GM12878 (cell line): ENCODE measurements at regions not wholly inside any gene's neighbourhood (a gene's known extent, or its start where the extent isn't known, plus 50 kb on each side); places are given as distances from the start of the nearest gene placed in this dataset.

Experiments used
- ATAC-seq: fragments of 200-7000 bp; cut with Tn5 transposase; 3 replicates; pipeline ENCODE4 v1.9.1; 2020; ENCODE audit warnings: mild to moderate bottlenecking, moderate library complexity
- BruUV-seq: library from RNA; stranded (reverse); fragments of 400-500 nt; replicated peaks from 2 replicates; lab custom pipeline; 2021; lab: Mats Ljungman, UMichigan
- CTCF ChIA-PET: fragments of 300-600 bp; sonication (Branson Sonifier 250); formaldehyde crosslinking; extraction: SDS; loops from one replicate; lab custom pipeline; 2021; ENCODE audit warnings: inconsistent platforms; lab: Yijun Ruan, JAX
- POLR2A ChIA-PET: fragments of 350-600 bp; formaldehyde crosslinking; extraction: SDS; loops from one replicate; lab custom pipeline; 2021; ENCODE audit warnings: inconsistent platforms; lab: Charles Lee
- RAD21 ChIA-PET: fragments of 300-600 bp; sonication (Branson Sonifier 250); formaldehyde crosslinking; loops from one replicate; lab custom pipeline; 2023; ENCODE audit warnings: antibody characterized with exemption; ENCODE audit not compliant: unreplicated experiment; lab: Charles Lee
- SMC1A ChIA-PET: fragments of 300-600 bp; sonication (Branson Sonifier 250); formaldehyde crosslinking; loops from one replicate; lab custom pipeline; 2023; ENCODE audit not compliant: unreplicated experiment, uncharacterized antibody; lab: Charles Lee
- DNase-seq: peaks from one replicate; pipeline ENCODE4 v3.0.0-alpha.2; 2011; ENCODE audit warnings: low read depth, low spot score
- FAIRE-seq: peaks from 3 replicates; lab custom pipeline; 2011; peaks lifted over from hg19 to GRCh38; lab: Jason Lieb, UNC
- H2AFZ ChIP-seq: 2 replicates; pipeline ENCODE4 v1.6.0; 2011; ENCODE audit warnings: low read depth, low read length, control low read depth; ENCODE audit not compliant: control insufficient read depth
- H3K27ac ChIP-seq: 2 replicates; pipeline ENCODE4 v1.5.1; 2011; ENCODE audit warnings: control low read depth; ENCODE audit not compliant: control insufficient read depth, insufficient read depth
- H3K27me3 ChIP-seq, 2 experiments: replicated peaks in 1 of 2; 2 replicates each; pipeline versions ENCODE4 v1.6.0 to v1.6.1; 2011; ENCODE audit warnings: low read length in 1 of 2; ENCODE audit not compliant: control insufficient read depth in 2 of 2, insufficient read depth in 2 of 2
- H3K36me3 ChIP-seq, 2 experiments: 2 replicates each; pipeline ENCODE4 v1.5.1; 2011; ENCODE audit warnings: low read length in 1 of 2; ENCODE audit not compliant: control insufficient read depth in 2 of 2, insufficient read depth in 2 of 2
- H3K4me1 ChIP-seq: 2 replicates; pipeline ENCODE4 v1.6.1; 2011; ENCODE audit warnings: mild to moderate bottlenecking, low read length, moderate library complexity, mixed read lengths; ENCODE audit not compliant: control insufficient read depth, insufficient read depth
- H3K4me2 ChIP-seq: 2 replicates; pipeline ENCODE4 v1.6.0; 2011; ENCODE audit warnings: control low read depth; ENCODE audit not compliant: control insufficient read depth, insufficient read depth
- H3K4me3 ChIP-seq: fragments of 200-600 bp; sonication (generic); 2 replicates; pipeline ENCODE4 v1.5.1; 2016
- H3K79me2 ChIP-seq: 2 replicates; pipeline ENCODE4 v1.6.0; 2011; ENCODE audit warnings: low read length; ENCODE audit not compliant: control insufficient read depth, insufficient read depth
- H3K9ac ChIP-seq: 2 replicates; pipeline ENCODE4 v1.8.0; 2011; ENCODE audit warnings: low read length, control low read depth, mixed read lengths; ENCODE audit not compliant: control insufficient read depth, insufficient read depth
- H3K9me3 ChIP-seq: replicated peaks from 3 replicates; pipeline ENCODE4 v1.5.1; 2011; ENCODE audit warnings: mild to moderate bottlenecking, low read length; ENCODE audit not compliant: control insufficient read depth, insufficient read depth
- H4K20me1 ChIP-seq: 2 replicates; pipeline ENCODE4 v1.6.0; 2011; ENCODE audit not compliant: control insufficient read depth, insufficient read depth
- BACH1 ChIP-seq: fragments of 450-650 bp; IDR thresholded peaks from 2 replicates; pipeline ENCODE4 v1.6.1; 2017; ENCODE audit warnings: mild to moderate bottlenecking, borderline replicate concordance
- CHD1 ChIP-seq: IDR thresholded peaks from 2 replicates; pipeline ENCODE4 v1.6.1; 2012; ENCODE audit warnings: low read depth, low read length, improper control_type of control experiment
- KAT2A ChIP-seq: conservative IDR thresholded peaks from 2 replicates; pipeline ENCODE4 v1.6.1; 2011; ENCODE audit warnings: low read depth, low read length; ENCODE audit not compliant: control insufficient read depth
- MEF2B ChIP-seq: fragments of 450-650 bp; IDR thresholded peaks from 2 replicates; pipeline ENCODE4 v1.6.1; 2018; ENCODE audit warnings: mild to moderate bottlenecking, moderate library complexity; ENCODE audit not compliant: partially characterized antibody, poor library complexity, severe bottlenecking
- MXI1 ChIP-seq: fragments of 150-350 bp; IDR thresholded peaks from 2 replicates; pipeline ENCODE4 v1.6.1; 2011; ENCODE audit warnings: low read depth, mild to moderate bottlenecking, inconsistent platforms, low read length, improper control_type of control experiment
- POLR2AphosphoS5 ChIP-seq: IDR thresholded peaks from 2 replicates; pipeline ENCODE4 v1.6.1; 2011; ENCODE audit warnings: mild to moderate bottlenecking, low read length, inconsistent platforms
- RELA ChIP-seq: fragments of 450-650 bp; IDR thresholded peaks from 2 replicates; pipeline ENCODE4 v1.8.0; 2014; ENCODE audit warnings: borderline replicate concordance; ENCODE audit not compliant: partially characterized antibody
- SIN3A ChIP-seq: IDR thresholded peaks from 2 replicates; pipeline ENCODE4 v1.6.1; 2012; ENCODE audit warnings: low read depth, low read length, improper control_type of control experiment
- SRF ChIP-seq, 2 experiments: IDR thresholded peaks; 2 replicates each; pipeline ENCODE4 v1.6.1; 2011; ENCODE audit warnings: low read depth in 2 of 2, low read length in 2 of 2, mild to moderate bottlenecking in 1 of 2, moderate library complexity in 1 of 2
- YBX1 ChIP-seq: fragments of 450-650 bp; IDR thresholded peaks from 2 replicates; pipeline ENCODE4 v1.6.1; 2016; ENCODE audit warnings: antibody characterized with exemption
- ZNF207 ChIP-seq: fragments of 450-650 bp; IDR thresholded peaks from 2 replicates; pipeline ENCODE4 v1.6.1; 2014; ENCODE audit warnings: antibody characterized with exemption, mild to moderate bottlenecking, borderline replicate concordance
- ZNF24 ChIP-seq: fragments of 450-650 bp; IDR thresholded peaks from 2 replicates; pipeline ENCODE4 v1.6.1; 2017; ENCODE audit warnings: antibody characterized with exemption, mild to moderate bottlenecking
- WGBS: methylation state at CpG from one replicate; pipeline ENCODE4 v1.1.6; 2016; ENCODE audit warnings: low lambda C conversion rate; ENCODE audit not compliant: insufficient replicate concordance, insufficient coverage; ENCODE audit errors: missing lambda C conversion rate; 5-methylcytosine and 5-hydroxymethylcytosine counted together
- in situ Hi-C: fragments of 300-500 bp; cut with MboI; formaldehyde crosslinking; loops from 9 replicates; pipeline ENCODE4 v1.14.3; 2018; ENCODE audit warnings: mixed read lengths
- intact Hi-C: fragments of 100-400 bp; cut with micrococcal nuclease; formaldehyde crosslinking; loops from one replicate; pipeline ENCODE4 v1.14.2; 2022; ENCODE audit not compliant: unreplicated experiment
- TF ChIP-seq, protein P1 (sequence below): fragments of 150-350 bp; IDR thresholded peaks from 2 replicates; pipeline ENCODE4 v1.6.1; 2014; ENCODE audit warnings: mild to moderate bottlenecking, low read depth, low read length
- TF ChIP-seq, protein P2 (sequence below): fragments of 450-650 bp; IDR thresholded peaks from 2 replicates; pipeline ENCODE4 v1.6.1; 2017; ENCODE audit warnings: borderline replicate concordance
- TF ChIP-seq, protein P3 (sequence below): fragments of 450-650 bp; IDR thresholded peaks from 2 replicates; pipeline ENCODE4 v1.6.1; 2017; ENCODE audit warnings: mild to moderate bottlenecking, moderate library complexity

DNA sequence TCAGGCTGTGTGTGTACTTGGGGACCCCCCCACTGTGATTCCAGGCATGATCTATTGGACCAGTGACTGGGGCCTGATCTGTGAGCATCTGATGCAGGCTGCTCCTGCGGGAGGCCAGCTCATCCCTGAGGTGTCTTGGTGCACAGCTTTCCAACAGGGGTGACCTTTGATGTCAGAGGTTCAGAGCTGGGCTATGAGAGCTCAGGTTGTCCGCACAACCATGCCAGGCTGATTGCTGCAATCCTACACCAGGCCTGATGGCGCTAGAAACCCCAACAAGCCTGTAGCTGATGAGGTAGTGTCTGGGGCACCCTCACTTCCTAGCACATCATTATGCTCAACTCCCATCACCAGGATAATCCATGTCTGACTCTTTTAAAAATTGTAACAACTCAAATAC is 56.1 kb upstream of the CACNA2D3 start:
- ATAC-seq, result no peak
- CTCF ChIA-PET, result interaction anchor here (0.6 to 0.7 kb wide), 2 partner anchors 362 to 691 kb away, joined by 3 read pairs; no protein-coding TSS in a partner anchor

More for the DNA sequence above, 56.1 kb upstream of the CACNA2D3 start:
- ChIA-PET POLR2A (no interaction called here), SMC1A (interaction anchor here (0.7 kb wide), 1 partner anchor 127 kb away, joined by 6 read pairs; no protein-coding TSS in a partner anchor), RAD21 (no interaction called here)
- FAIRE-seq (no peak), DNase-seq (no peak)
- Histone ChIP-seq H3K27ac (no peak overlapping the region), H3K27me3 (no peaks in the 10 kb centered on the region; a peak in 3 of 4 replicates), H3K4me1 (no peaks in the 10 kb centered on the region), H3K36me3 (no peaks in the 10 kb centered on the region), H3K79me2 (no peaks in the 10 kb centered on the region), H3K4me3 (no peak overlapping the region), H3K9ac (no peak overlapping the region), H3K9me3 (no peaks in the 10 kb centered on the region; the same call in 2 of the 3 replicates), H2AFZ (no peak overlapping the region), H4K20me1 (peaks cover 3% of the 10 kb centered on the region; the same call in 1 of the 2 replicates), H3K4me2 (no peak overlapping the region)
- in situ Hi-C loops, result no loop called here
- TF ChIP-seq CHD1 (no peak), ZNF207 (no peak), KAT2A (no peak), BACH1 (no peak), RELA (no peak), POLR2AphosphoS5 (no peak), SRF (IDR thresholded peaks at IDR 0.05; ENCODE audit: low read depth in 2 of 2, low read length in 2 of 2) (no peak), SIN3A (no peak), MXI1 (no peak), ZNF24 (no peak), YBX1 (no peak), MEF2B (no peak)
- TF ChIP-seq, protein P1, sequence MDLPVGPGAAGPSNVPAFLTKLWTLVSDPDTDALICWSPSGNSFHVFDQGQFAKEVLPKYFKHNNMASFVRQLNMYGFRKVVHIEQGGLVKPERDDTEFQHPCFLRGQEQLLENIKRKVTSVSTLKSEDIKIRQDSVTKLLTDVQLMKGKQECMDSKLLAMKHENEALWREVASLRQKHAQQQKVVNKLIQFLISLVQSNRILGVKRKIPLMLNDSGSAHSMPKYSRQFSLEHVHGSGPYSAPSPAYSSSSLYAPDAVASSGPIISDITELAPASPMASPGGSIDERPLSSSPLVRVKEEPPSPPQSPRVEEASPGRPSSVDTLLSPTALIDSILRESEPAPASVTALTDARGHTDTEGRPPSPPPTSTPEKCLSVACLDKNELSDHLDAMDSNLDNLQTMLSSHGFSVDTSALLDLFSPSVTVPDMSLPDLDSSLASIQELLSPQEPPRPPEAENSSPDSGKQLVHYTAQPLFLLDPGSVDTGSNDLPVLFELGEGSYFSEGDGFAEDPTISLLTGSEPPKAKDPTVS, result no peak
- TF ChIP-seq, protein P2, sequence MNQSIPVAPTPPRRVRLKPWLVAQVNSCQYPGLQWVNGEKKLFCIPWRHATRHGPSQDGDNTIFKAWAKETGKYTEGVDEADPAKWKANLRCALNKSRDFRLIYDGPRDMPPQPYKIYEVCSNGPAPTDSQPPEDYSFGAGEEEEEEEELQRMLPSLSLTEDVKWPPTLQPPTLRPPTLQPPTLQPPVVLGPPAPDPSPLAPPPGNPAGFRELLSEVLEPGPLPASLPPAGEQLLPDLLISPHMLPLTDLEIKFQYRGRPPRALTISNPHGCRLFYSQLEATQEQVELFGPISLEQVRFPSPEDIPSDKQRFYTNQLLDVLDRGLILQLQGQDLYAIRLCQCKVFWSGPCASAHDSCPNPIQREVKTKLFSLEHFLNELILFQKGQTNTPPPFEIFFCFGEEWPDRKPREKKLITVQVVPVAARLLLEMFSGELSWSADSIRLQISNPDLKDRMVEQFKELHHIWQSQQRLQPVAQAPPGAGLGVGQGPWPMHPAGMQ, result no peak
- TF ChIP-seq, protein P3, sequence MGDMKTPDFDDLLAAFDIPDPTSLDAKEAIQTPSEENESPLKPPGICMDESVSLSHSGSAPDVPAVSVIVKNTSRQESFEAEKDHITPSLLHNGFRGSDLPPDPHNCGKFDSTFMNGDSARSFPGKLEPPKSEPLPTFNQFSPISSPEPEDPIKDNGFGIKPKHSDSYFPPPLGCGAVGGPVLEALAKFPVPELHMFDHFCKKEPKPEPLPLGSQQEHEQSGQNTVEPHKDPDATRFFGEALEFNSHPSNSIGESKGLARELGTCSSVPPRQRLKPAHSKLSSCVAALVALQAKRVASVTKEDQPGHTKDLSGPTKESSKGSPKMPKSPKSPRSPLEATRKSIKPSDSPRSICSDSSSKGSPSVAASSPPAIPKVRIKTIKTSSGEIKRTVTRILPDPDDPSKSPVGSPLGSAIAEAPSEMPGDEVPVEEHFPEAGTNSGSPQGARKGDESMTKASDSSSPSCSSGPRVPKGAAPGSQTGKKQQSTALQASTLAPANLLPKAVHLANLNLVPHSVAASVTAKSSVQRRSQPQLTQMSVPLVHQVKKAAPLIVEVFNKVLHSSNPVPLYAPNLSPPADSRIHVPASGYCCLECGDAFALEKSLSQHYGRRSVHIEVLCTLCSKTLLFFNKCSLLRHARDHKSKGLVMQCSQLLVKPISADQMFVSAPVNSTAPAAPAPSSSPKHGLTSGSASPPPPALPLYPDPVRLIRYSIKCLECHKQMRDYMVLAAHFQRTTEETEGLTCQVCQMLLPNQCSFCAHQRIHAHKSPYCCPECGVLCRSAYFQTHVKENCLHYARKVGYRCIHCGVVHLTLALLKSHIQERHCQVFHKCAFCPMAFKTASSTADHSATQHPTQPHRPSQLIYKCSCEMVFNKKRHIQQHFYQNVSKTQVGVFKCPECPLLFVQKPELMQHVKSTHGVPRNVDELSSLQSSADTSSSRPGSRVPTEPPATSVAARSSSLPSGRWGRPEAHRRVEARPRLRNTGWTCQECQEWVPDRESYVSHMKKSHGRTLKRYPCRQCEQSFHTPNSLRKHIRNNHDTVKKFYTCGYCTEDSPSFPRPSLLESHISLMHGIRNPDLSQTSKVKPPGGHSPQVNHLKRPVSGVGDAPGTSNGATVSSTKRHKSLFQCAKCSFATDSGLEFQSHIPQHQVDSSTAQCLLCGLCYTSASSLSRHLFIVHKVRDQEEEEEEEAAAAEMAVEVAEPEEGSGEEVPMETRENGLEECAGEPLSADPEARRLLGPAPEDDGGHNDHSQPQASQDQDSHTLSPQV, result no peak
- intact Hi-C loops, result no loop called here
- BruUV-seq, result no TSS peak
- 10% methylated on average over 3 of the region's 3 CpGs for WGBS
